ENCODE measurements at regions not wholly inside any gene's neighbourhood (a gene's known extent, or its start where the extent isn't known, plus 50 kb on each side); places are given as distances from the start of the nearest gene placed in this dataset.
"Not testable (repeated sequence)": the region's sequence is repeated elsewhere in the genome, so short reads cannot be mapped to it uniquely, and the experiment has no call there.

DNA sequence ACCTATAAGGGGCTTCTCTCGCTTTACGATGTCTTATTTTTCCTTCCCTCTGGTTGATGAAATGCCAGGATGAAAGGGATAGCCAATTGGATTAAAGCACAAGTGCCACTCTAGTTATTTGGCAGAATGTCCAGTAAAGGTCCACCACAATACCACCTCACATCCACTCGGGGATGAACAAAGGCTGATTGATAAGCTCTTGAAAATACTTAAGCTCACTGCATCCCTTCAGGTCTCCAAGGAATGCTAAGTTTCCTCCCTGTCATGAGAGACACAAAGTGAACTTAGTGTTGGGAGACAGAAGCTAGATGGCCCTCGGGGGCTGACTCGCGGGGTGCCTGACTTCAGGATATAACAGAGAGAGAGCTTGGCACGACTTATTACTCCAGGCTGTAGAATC lies 185.9 kb upstream of the ZNF644 start:
- not testable (repeated sequence) for H3K4me2 ChIP-seq (ENCODE audit: low read length); H3F3A ChIP-seq (ENCODE audit: control insufficient read depth, insufficient read depth); H3K27me3 ChIP-seq (ENCODE audit: control insufficient read depth, low read length); H4K20me1 ChIP-seq (ENCODE audit: control insufficient read depth, insufficient read depth, low read depth, low read length); H3K9me3 ChIP-seq (ENCODE audit: control insufficient read depth, insufficient read depth, low read length); H3K4me3 ChIP-seq (ENCODE audit: low read length); H3K79me2 ChIP-seq (ENCODE audit: control insufficient read depth, low read length); H3K4me1 ChIP-seq (ENCODE audit: control insufficient read depth, low read length); H3K36me3 ChIP-seq (ENCODE audit: control insufficient read depth, low read length); H3K27ac ChIP-seq (ENCODE audit: low read depth, low read length); H3K9me2 ChIP-seq (replicated peaks; ENCODE audit: control insufficient read depth, low read length)

GRCh38 chr1:91204150-91204549 lies 182.3 kb upstream of the ZNF644 start:
- not testable (repeated sequence) for H3K4me2 ChIP-seq (ENCODE audit: low read length); H3F3A ChIP-seq (ENCODE audit: control insufficient read depth, insufficient read depth); H3K27ac ChIP-seq (ENCODE audit: low read depth, low read length); H3K9me2 ChIP-seq (replicated peaks; ENCODE audit: control insufficient read depth, low read length); H3K4me3 ChIP-seq (ENCODE audit: low read length); H3K79me2 ChIP-seq (ENCODE audit: control insufficient read depth, low read length); H3K4me1 ChIP-seq (ENCODE audit: control insufficient read depth, low read length); H3K36me3 ChIP-seq (ENCODE audit: control insufficient read depth, low read length); H4K20me1 ChIP-seq (ENCODE audit: control insufficient read depth, insufficient read depth, low read depth, low read length); H3K27me3 ChIP-seq (ENCODE audit: control insufficient read depth, low read length); H3K9me3 ChIP-seq (ENCODE audit: control insufficient read depth, insufficient read depth, low read length)

DNA sequence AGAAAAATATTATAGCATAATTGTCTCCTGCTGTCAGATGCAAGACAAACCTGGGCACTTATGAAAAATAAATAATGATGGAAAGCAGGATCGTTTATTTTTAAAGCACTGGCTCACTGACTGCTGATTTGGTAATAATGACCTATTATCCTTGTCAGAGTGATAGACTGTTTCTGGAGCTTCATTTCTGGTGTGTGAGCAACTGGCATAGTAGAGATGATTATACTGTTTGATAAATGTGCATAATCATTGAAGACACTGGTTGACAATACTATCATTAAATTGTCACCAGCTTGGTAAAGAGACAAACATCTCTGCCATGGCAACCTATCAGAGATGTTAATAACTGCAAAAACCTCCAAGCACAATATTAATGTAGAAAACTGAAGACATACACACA lies 179.9 kb upstream of the ZNF644 start:
- no peaks in the 10 kb centered on the region for H3K9me3 ChIP-seq (ENCODE audit: control insufficient read depth, insufficient read depth, low read length)
- no peak for TF ChIP-seq CTCF (IDR thresholded peaks at IDR 0.05; ENCODE audit: low read depth, low read length, poor library complexity, severe bottlenecking)
- TF ChIP-seq EZH2phosphoT487 (IDR thresholded peaks at IDR 0.05; ENCODE audit: borderline replicate concordance, low read length), result no peak

GRCh38 chr1:91201176-91201575 lies 179.3 kb upstream of the ZNF644 start:
- H3K9me3 ChIP-seq (ENCODE audit: control insufficient read depth, insufficient read depth, low read length), result no peaks in the 10 kb centered on the region
- TF ChIP-seq CTCF (IDR thresholded peaks at IDR 0.05; ENCODE audit: low read depth, low read length, poor library complexity, severe bottlenecking), result no peak
- TF ChIP-seq EZH2phosphoT487 (IDR thresholded peaks at IDR 0.05; ENCODE audit: borderline replicate concordance, low read length), result no peak
- H3K4me3 ChIP-seq (ENCODE audit: low read length), result no peak overlapping the region
- no peaks in the 10 kb centered on the region for H3F3A ChIP-seq (ENCODE audit: control insufficient read depth, insufficient read depth)
- H3K4me1 ChIP-seq (ENCODE audit: control insufficient read depth, low read length), result no peaks in the 10 kb centered on the region
- no peak overlapping the region for H3K27ac ChIP-seq (ENCODE audit: low read depth, low read length)
- H3K36me3 ChIP-seq (ENCODE audit: control insufficient read depth, low read length), result no peaks in the 10 kb centered on the region
- no peaks in the 10 kb centered on the region for H3K9me2 ChIP-seq (replicated peaks; ENCODE audit: control insufficient read depth, low read length)
- H3K4me2 ChIP-seq (ENCODE audit: low read length), result no peak overlapping the region
- peaks cover 3% of the 10 kb centered on the region; the same call in 1 of the 2 replicates for H3K27me3 ChIP-seq (ENCODE audit: control insufficient read depth, low read length)
- H4K20me1 ChIP-seq (ENCODE audit: control insufficient read depth, insufficient read depth, low read depth, low read length), result no peaks in the 10 kb centered on the region
- no peaks in the 10 kb centered on the region for H3K79me2 ChIP-seq (ENCODE audit: control insufficient read depth, low read length)

More for the DNA sequence above, 179.9 kb upstream of the ZNF644 start:
- no peaks in the 10 kb centered on the region for H3K9me2 ChIP-seq (replicated peaks; ENCODE audit: control insufficient read depth, low read length)
- no peak overlapping the region for H3K4me3 ChIP-seq (ENCODE audit: low read length)
- H3K27ac ChIP-seq (ENCODE audit: low read depth, low read length), result no peak overlapping the region
- H3K27me3 ChIP-seq (ENCODE audit: control insufficient read depth, low read length), result peaks cover 3% of the 10 kb centered on the region; the same call in 1 of the 2 replicates
- no peak overlapping the region for H3K4me2 ChIP-seq (ENCODE audit: low read length)
- no peaks in the 10 kb centered on the region for H3F3A ChIP-seq (ENCODE audit: control insufficient read depth, insufficient read depth)
- H3K4me1 ChIP-seq (ENCODE audit: control insufficient read depth, low read length), result no peaks in the 10 kb centered on the region
- no peaks in the 10 kb centered on the region for H3K79me2 ChIP-seq (ENCODE audit: control insufficient read depth, low read length)
- no peaks in the 10 kb centered on the region for H4K20me1 ChIP-seq (ENCODE audit: control insufficient read depth, insufficient read depth, low read depth, low read length)
- H3K36me3 ChIP-seq (ENCODE audit: control insufficient read depth, low read length), result no peaks in the 10 kb centered on the region

Measured in DOHH2 (cell line).